ENCODE measurements at regions not wholly inside any gene's neighbourhood (a gene's known extent, or its start where the extent isn't known, plus 50 kb on each side); places are given as distances from the start of the nearest gene placed in this dataset.

GRCh38 chr5:8827696-8828095 lies 718.2 kb downstream of the SEMA5A start:
- no peak overlapping the region for H3K4me3 ChIP-seq (replicated peaks in 1 of 2; ENCODE audit: low read depth in 2 of 2, low read length in 2 of 2)
- DNase-seq (ENCODE audit: low read depth in 2 of 2): peak; percentile 39 to 47
- no peak for TF ChIP-seq CTCF (IDR thresholded peaks at IDR 0.05; ENCODE audit: low read depth, low read length)

- TF ChIP-seq CTCF (IDR thresholded peaks at IDR 0.05; ENCODE audit: low read depth, low read length): no peak
- no peak overlapping the region for H3K4me3 ChIP-seq (replicated peaks in 1 of 2; ENCODE audit: low read depth in 2 of 2, low read length in 2 of 2)
These were observed 717.1 kb downstream of the SEMA5A start for GRCh38 chr5:8828596-8829322.

GRCh38 chr5:8829323-8830029 lies 716.4 kb downstream of the SEMA5A start:
- no peak overlapping the region for H3K4me3 ChIP-seq (replicated peaks in 1 of 2; ENCODE audit: low read depth in 2 of 2, low read length in 2 of 2)
- DNase-seq (ENCODE audit: low read depth in 2 of 2): peak; percentile 98 to 99
- no peak for TF ChIP-seq CTCF (IDR thresholded peaks at IDR 0.05; ENCODE audit: low read depth, low read length)

More at GRCh38 chr5:8828596-8829322, 717.1 kb downstream of the SEMA5A start:
- peak; percentile 49 to 51 for DNase-seq (ENCODE audit: low read depth in 2 of 2)

- H3K4me3 ChIP-seq (replicated peaks in 1 of 2; ENCODE audit: low read depth in 2 of 2, low read length in 2 of 2): no peak overlapping the region
- no peak for TF ChIP-seq CTCF (IDR thresholded peaks at IDR 0.05; ENCODE audit: low read depth, low read length)
- DNase-seq (ENCODE audit: low read depth in 2 of 2): no peak
These were observed 714.6 kb downstream of the SEMA5A start for GRCh38 chr5:8831251-8831650.

- peak in 1 of 2 donors; percentile 53 for DNase-seq (ENCODE audit: low read depth in 2 of 2)
- no peak for TF ChIP-seq CTCF (IDR thresholded peaks at IDR 0.05; ENCODE audit: low read depth, low read length)
- no peak overlapping the region for H3K4me3 ChIP-seq (replicated peaks in 1 of 2; ENCODE audit: low read depth in 2 of 2, low read length in 2 of 2)
These were observed 714.0 kb downstream of the SEMA5A start for GRCh38 chr5:8831854-8832253.

- no peak overlapping the region for H3K4me3 ChIP-seq (replicated peaks in 1 of 2; ENCODE audit: low read depth in 2 of 2, low read length in 2 of 2)
- no peak for DNase-seq (ENCODE audit: low read depth in 2 of 2)
These were observed 706.4 kb downstream of the SEMA5A start for GRCh38 chr5:8839361-8840055.

More at GRCh38 chr5:8839361-8840055, 706.4 kb downstream of the SEMA5A start:
- TF ChIP-seq CTCF (IDR thresholded peaks at IDR 0.05; ENCODE audit: low read depth, low read length): no peak

All from cardiac fibroblast (primary cell).